ENCODE measurements at regions not wholly inside any gene's neighbourhood (a gene's known extent, or its start where the extent isn't known, plus 50 kb on each side); places are given as distances from the start of the nearest gene placed in this dataset.

DNA sequence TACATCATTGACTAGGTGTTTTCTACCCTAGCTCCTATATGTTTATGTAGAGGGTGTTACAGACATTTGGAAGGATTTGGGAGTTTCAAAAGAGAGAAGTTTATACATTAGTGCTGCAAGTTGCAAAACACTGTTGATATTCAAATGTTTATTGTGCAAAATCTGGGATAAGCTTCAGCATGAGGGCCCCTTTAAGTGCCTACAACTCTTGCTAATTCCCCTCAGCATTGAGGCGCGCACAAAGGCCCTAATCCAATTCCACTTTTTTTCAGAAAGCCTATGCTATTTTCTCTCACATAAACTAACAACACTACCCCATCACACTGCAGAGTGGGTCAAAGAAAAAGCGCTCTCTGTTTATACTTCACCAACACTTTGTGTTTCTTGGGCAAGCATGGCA is 208.0 kb downstream of the NR2F2 start:
- DNase-seq: no peak

DNA sequence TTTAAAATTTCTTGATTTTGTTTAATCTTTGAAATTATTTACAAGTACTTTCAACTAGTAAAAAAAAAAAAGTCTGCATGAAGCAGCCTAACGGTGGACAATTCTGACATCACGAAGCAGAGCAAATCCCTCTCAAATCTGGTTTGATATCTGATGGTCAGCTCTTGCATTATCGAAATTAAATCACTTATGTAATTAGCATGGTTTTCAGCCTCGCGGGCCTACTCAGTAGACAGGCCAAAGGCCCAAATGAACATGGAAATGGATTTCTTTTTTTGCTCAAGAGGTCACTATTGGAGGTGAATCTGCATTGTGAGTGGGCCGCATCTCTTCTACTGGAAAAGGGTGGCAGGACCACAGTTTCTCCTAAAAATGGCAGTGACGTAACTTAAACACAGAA is 209.8 kb downstream of the NR2F2 start:
- no peak for DNase-seq

DNA sequence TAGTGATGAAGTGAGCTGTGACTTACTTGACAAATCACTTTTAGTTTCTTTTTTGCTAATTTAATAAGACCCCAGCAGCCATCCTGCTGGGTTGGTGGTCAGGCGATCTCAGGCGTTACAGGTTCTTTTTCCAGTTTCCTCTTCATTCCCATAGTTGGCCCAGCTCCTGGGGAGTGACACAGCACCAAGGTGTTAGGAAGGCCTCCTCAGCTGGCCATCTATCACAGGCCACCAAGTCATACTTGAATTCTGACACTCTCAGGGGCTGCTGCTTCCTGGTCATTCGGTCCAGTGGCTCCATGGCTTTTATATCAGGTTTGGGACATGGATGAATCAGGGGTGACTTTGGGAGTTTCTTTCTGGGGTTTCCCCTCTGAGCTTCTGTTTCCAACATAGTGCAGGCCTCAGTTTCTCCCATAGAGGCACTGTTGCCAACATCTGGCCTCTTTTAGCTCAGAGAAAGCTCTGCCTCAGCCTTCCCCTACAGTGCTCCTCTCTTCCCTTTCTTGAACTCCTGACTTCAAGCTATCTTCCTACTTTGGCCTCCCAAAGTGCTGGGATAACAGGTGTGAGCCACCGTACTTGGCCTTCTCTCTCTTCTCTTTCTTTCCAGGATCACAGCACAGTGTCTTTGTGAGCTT is 211.8 kb downstream of the NR2F2 start:
- DNase-seq: no peak

DNA sequence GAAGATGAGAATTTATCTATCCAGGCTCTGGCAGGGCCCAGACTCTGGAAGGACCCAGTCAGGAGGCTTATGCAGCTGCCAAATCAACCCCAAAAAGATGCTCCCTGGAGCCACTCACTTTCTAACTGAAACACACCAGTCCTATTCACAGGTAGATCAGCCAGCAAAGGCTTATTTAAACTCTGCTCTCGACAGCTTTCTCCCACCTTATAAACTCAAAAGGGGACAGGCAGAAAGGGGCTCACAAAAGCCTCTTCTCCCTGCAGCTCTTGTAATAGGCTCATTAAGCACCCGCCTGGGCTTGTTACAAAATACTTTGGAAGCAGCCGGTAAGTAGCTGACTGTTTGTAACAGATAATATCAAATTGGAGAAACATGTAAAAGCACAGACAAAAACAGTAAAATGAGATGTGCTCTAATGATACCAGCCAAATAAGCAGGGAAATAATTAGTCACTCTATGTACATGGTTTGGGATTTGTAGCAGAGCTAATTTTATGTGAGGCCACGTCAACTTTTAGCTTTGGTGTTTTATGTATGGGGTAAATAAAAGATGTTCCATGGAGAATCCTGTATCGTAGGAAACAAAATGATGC is 213.8 kb downstream of the NR2F2 start:
- DNase-seq: no peak

DNA sequence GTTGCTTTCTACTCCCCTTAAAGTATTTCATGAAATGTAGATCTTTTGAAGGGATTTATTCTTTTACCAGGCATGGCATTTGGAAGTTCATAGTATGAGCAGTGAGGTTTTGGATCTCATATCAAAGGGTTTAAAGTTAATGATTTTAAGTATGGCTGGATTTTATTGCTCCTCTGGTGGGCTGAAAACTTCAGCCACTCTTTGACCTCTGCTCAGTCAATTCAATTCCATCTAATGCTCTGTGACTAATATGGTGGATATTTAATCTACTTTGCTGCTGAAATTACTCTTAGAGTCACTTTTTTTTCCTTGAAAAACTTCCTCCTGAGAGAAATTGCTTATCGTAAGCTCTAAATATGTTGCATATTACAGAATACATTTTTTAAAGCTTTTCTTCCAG is 218.6 kb downstream of the NR2F2 start:
- DNase-seq: no peak

DNA sequence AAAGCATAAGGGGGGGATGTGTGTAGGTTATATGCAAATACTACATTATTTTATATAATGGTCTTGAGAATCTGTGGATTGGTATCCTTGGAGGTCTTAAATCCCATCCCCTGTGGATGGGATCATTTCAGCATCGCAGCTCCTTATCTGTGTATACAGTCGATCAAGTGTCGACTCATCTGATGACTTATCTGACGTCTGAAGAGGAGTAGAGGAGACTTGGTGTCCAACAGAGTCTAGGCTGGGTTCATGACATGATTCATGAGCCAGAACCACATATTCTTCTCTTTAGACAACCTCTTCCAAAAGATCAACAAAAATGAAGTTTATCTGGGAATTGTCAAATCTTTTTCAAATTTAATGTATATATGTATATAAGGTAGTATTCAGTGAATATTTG is 220.7 kb downstream of the NR2F2 start:
- no peak for DNase-seq

DNA sequence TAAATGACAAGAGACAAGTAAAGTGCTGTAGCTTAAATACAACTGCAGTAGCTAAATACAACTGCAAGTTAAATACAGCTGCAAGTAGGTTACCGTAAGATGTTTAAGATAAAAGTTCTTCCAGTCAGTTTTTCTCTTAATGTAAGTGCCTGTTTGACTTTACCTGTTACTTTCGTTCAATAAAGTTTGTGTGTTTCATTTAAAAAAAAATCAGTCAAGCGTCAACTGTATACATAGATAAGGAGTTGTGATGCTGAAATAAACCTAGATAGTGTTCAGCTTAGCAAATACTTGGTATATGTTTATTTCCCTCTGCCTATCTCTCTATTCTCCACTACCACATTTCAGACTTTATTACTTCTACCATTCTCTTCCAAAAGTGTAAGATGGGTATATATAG is 221.2 kb downstream of the NR2F2 start:
- no peak for DNase-seq

DNA sequence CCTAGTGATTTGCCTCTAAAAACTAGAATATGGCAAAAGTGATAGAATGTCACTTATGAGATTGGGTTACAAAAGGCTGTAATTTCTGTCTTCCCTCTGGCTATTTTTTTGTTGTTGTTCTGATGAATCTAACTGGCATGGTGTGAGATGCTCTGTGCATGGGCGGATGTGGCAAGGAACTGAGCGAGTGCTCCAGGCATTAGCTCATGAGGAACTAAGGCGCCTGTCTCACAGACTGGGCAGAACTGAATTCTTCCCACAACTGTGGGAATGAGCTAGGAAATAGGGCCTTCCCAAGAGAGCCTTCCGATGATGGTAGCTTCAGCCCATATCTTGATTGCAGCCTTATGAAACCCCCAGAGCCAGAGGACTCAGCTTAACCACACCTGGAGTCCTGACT is 222.5 kb downstream of the NR2F2 start:
- no peak for DNase-seq

DNA sequence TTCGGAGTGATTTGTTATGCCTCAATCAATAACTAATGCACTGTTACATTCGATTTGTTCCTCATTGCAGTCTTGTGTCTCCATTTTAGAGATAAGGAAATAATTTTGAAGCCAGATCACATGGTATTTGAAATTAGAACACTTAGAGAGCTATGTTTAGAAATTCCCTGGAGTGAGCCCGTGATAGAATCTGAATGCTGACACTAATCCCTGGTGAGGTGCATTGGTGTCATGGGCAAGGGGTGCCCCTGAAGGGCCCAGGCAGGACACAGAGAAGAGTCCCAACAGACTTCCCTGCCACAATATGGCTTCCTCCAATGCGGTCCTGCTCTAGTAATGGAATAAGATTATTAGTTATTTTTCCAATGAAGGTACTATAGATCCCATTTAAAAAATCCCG is 223.0 kb downstream of the NR2F2 start:
- DNase-seq: no peak

DNA sequence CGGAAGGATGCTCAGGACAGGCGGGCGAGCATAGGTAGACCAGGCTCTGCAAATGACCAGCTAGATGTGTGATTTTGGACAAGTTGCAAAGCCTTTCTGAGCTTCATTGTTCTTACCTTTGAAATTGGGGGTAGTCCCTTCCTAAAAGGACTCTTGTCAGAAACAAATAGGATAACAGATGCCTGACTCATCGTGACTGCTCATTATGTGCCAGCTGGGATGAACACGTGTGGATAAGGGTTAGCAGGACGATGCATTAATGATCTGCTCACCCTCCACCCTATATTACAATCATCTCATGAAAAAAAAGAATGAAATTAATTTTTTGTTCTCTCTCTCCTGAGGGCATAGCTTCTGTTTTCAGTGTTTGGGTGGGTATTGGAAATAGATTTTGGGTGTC is 223.4 kb downstream of the NR2F2 start:
- DNase-seq: no peak

DNA sequence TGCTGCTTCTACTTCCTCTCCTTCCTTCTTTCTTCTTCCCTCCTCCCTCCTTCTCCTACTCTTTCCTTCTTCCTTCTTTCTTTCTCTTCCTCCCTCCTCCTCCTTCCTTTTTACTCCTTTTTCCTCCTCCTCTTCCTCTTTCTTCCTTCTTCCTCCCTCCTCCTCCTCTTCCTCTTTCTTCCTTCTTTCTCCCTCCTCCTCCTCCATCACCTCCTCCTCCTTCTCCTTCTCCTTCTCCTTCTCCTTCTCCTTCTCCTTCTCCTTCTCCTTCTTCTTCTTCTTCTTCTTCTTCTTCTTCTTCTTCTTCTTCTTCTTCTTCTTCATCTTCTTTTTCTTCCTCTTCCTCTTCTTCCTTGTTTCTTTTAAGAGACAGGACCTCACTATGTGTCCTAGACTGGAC is 224.0 kb downstream of the NR2F2 start:
- DNase-seq: no peak

DNA sequence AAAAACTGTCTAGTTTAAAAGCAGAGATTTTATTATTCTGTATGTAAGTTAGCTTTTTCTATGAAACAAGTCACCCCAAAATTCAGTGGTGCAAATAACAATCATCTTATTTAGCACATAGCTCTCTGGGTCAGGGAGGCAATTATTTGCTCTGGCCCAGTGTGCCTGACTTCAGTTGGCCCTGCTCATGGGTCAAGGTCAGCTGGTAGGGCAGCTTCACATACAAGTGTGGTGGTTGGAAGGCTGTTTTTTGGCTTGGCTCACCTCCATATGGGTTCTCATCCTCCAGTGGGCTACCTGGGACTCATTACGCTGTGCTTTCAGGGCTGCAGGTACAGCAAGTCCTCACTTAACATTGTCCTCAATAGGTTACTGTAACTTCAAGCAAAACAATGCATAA is 228.6 kb downstream of the NR2F2 start:
- no peak for DNase-seq

DNA sequence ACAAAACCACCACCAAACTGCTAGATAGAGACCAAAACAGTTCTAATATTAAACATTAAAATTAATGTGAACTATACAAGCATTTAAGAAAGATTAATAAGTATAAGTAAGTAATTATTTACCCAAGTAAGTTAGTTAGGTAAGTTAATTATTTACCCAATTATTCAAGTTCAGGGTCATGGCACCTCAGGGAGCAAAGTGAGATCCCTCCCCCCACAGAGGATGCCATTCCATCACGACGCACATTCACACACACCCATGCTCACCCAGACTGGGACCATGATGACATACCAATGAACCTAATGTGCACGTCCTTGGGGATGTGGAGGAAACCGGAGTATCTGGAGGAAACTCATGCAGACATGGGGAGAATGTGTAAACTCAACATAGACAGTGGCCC is 229.1 kb downstream of the NR2F2 start:
- no peak for DNase-seq

DNA sequence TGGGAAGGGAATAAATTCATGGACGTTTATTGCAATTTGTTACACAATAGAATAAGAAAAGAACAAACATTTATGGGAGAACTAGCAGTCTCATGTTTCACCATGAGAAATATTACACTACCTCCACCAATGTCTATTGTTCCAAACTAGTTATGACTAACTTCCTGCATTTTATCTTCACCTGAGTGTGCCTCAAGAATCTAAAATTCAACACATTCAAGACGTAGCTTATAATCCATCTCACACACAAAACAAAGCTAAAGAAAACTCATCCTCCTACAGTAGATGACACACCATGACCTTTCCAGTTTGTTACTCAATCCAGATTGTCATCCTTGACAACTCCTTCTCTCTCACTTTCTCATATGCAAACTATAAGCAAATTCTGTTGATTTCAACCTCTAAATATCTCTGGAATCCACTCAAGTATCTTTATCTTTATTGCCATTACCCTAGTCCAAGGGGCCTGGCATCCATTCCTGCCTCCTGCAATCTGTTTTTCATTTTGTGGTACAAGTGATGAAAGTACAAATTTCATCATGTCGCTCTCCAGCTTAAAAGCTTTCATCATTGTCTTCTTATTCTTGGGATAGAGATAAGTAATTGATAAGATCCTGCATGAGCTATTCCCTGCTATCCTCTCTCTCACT is 229.9 kb downstream of the NR2F2 start:
- no peak for DNase-seq

DNA sequence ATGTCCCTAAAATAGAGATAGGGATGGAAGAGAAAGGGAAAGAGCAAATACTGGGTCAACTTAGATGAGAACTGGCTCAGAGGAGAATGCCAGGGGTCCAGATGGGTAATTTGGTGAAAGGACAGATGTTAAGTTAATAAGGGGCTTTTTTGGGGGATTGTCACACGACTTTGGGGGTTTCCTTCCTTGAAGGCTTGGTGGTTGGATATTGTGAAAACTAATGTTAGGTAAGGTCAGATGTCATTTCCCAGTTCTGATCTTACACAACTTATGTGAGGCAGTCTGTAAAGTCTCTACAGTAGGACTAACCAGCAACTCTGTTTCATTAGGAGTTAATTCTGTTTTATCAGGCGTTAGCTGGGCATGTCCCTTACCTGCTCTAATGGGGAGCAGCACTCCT is 231.1 kb downstream of the NR2F2 start:
- no peak for DNase-seq

DNA sequence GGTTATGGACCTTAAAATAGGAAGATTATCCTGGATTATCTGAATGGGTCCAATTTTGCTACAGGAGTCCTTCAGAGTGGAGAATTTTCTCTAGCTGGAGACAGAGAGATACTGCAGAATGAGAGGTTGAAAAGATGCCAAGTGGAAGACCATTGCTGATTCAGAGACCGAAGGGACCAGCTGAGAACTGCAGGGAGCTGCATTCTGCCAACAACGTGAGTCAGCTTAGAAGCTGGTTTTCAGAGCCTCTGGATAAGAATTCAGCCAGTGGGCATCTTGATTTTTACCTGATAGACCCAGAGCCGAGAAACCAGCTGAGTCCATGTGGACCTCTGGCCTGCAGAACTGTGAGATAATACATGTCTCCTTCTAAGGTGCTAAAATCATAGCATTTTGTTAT is 234.0 kb downstream of the NR2F2 start:
- no peak for DNase-seq

DNA sequence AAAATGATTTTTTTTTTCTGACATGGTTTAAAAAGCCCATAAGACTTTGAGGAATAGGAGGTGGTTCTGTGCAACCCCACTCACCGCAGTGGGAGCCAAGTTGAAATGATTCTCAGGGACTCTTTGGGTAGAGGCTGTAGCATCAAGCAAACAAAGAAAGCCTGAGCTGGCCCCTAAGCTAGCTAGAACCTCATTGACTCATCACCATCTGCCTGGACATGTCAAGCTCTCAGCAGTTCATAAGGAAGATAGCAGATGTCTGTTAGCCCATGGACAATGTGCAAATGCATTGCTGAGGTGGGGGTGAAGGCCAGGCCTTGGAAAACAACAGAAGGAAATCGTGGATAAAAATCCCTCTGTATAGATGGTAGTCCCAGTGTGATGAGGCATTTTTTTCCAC is 234.8 kb downstream of the NR2F2 start:
- DNase-seq: no peak

DNA sequence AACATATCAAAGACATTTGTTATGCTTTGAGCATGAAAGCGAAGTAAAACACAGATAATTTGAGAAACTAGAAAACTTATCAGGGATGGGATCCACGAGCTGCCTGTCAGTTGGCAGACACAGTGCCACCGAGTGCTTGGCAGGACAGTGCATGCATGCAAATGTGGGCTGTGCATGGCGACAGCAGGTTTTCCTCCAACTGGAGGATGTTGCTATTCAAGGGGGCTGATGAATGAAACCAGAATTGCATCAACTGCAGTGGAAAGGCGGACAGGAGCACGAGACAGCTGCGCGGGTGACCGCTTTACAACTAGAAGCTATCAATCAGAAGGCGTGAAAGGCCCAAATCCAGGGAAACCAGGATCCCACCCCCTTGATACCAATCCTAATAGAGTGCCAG is 244.3 kb downstream of the NR2F2 start:
- DNase-seq: no peak

DNA sequence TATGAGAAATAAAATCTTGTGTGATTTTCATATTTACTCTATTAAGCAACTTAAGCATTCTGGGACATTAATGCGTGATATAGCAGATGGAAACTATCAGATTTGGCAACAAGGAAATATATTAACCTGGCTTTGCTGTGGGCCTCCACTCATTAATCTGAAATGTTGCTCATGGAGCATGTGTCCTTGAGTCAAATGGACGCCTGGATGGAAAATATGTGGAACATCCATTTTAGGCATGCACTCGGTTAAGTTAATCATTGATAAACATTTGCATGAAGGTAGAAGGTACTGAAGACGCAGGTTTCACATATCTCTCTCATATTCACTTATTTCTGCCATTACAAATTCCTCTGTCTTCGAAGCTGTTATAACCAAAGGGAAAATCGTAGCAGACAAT is 246.1 kb downstream of the NR2F2 start:
- DNase-seq: no peak

DNA sequence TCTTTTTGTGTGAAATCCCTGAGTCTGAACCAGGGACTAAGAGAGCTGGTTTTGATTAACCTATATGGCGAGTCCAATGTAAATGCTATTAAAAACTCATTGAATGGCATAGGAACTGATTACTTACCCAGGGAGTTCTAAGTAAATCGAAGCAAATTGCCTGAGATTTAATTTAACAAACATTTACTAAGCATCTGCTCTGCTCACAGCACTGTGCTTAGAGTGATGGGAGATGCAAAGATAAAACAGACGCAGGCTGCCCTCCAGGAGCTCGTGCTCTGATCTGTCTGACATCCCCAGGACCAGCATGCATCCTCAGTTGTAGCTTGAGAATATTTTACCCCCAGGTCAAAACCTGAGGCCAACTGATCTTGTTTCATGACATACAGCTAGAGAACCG is 247.9 kb downstream of the NR2F2 start:
- no peak for DNase-seq

DNA sequence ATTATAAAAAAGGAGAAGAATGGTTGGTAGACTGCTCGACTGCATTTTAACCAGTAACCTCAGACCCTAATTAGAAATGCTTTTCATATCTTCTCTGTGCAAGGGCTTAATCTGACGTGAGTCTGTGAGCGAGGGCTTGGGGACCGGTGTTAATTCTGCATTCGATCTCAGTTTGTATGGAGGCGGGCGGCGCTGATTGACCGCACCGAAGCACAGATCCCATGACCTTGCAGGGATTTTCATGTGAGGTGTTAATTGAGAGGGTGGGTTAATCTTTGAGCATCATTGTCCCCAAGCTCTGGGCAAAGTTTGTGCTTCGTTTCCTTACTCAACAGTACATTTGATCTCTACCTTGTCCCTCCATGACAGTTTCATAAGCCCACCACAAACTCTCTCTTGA is 250.9 kb downstream of the NR2F2 start:
- DNase-seq: no peak

DNA sequence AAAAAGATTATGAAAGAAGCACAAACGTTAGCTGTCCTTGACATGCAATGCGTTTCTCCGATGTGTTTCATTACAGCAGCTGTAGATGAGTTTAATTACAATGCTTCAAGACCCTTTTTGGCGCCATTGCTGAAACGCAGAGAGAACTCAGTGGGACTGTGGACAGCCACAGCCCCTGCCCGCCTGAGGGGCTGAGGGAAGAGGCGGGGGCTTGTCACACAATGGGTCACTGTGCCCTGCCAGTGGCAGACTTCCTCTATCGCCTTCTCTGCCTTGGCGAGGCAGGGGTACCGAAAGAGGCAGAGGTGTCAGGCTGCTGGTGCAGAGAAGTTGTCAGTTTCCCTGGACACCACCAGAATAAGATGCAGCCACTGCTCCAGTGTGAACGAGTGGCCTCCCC is 252.0 kb downstream of the NR2F2 start:
- no peak for DNase-seq

DNA sequence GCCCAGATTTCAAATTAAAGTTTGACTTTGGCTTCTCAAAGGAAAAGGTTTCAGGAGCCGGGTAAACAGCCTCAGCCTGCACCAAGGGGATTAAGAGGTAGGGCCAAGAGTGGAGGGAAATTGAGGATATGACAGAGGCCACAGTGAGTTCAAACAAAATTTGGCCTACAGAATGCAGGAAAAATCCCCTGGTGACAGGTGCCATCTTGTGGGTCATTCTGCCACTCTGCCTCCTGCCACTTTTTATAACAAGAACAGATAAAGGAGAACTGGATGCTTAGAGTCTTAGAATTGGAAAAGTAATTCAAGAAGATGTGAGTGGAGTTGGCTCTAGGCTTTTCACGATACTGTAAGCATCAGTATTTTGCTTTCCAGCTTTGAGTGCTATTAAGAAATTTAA is 253.2 kb downstream of the NR2F2 start:
- DNase-seq: no peak

DNA sequence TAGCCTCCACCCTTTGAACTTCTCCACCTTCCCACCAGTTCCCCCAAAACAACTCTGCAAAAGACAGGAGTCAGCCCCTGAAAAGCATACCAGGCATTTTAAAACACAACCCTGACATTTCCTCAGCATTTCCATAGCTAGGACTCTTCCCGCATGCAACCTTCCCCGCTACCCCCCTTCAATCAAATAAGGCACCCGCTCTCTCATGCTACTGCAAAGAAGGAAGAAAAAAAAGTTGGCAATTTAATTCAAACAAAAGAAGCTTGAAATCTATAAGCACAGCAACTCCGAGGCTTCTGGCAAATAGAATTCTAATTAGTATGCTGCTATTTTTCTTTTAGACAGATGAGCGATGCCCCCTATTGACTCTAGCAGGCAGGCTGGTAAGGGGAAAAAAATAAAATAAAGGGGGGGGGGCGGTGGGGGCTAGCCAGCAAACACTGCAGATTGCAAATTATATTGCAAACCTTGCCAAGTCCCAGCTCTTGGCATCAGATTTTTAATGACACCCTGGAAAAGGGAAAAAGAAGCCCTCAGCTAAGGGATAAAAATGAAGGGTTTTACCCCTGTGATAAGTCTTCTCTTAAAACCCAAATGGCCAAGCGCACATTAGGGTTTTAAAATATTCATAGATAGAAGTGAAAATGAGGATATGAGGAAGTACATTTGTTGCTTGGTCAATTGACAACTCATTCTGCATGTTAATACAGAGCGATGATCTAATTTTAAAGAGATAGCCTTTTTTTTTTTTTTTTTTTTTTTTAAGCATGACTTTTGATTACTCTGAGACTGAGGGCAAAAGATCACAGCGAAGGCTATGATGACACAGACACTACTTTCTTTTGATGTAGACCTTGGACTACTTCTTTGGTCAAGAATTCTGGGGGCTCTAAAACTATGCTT is 255.2 kb downstream of the NR2F2 start:
- DNase-seq: no peak

All from NCI-H345 (cell line).